IPS DF 6.9 (cell line): ENCODE measurements at regions not wholly inside any gene's neighbourhood (a gene's known extent, or its start where the extent isn't known, plus 50 kb on each side); places are given as distances from the start of the nearest gene placed in this dataset.

ENCODE experiments used
- DNase-seq: peaks from one replicate; pipeline ENCODE4 v3.0.0-alpha.2; 2013; ENCODE audit warnings: low read depth, low spot score
- H3K27ac ChIP-seq: one replicate; pipeline ENCODE4 v1.5.1; 2013; ENCODE audit warnings: low read length, control low read depth
- H3K27me3 ChIP-seq: 2 replicates; pipeline ENCODE4 v1.6.1; 2013; ENCODE audit warnings: mild to moderate bottlenecking, low read length; ENCODE audit not compliant: control insufficient read depth, insufficient read depth
- H3K36me3 ChIP-seq: 2 replicates; pipeline ENCODE4 v1.6.1; 2013; ENCODE audit warnings: low read length; ENCODE audit not compliant: control insufficient read depth, insufficient read depth
- H3K4me1 ChIP-seq: 2 replicates; pipeline ENCODE4 v1.6.1; 2013; ENCODE audit warnings: low read length; ENCODE audit not compliant: control insufficient read depth, insufficient read depth
- H3K4me3 ChIP-seq: 2 replicates; pipeline ENCODE4 v1.5.1; 2013; ENCODE audit warnings: mild to moderate bottlenecking, low read length
- H3K9me3 ChIP-seq: 2 replicates; pipeline ENCODE4 v1.6.1; 2013; ENCODE audit warnings: low read length, inconsistent platforms; ENCODE audit not compliant: control insufficient read depth, insufficient read depth
- WGBS: extraction: QIAGEN DNeasy Blood & Tissue Kit; methylation state at CpG from one replicate; pipeline ENCODE4 v1.1.7; 2013; ENCODE audit warnings: mixed read lengths, missing lambda C conversion rate; ENCODE audit not compliant: insufficient read length, insufficient coverage; 5-methylcytosine and 5-hydroxymethylcytosine counted together

DNA sequence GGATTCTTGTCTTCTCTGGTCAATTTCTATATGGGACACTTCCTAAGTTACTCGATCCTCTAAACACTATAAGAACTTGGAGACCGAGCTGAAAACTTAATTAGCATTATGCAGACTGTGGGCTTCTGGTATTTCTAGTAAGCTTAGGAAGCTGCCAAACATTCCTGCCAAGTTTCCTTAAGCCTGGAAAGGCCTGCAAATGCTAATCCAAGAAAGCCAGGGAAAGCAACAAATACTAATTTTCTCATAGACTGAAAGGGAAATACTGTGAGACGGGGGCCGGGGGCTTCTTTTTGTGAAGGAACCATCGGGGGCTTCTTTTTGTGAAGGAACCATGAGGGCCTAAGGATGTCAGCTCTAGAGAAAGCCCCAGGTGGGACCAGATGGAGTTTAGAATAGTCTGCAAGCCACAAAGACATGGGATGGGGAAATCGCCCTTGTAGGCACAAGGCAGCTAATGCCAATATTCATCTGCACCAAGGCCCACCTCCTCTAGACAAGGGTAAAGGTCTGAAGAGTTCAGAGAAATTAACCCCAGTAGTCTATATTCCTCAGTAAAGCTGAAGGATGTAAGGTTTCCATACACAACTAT, 332.4 kb upstream of the PRDM1 start:
- Histone ChIP-seq H3K36me3 (no peaks in the 10 kb centered on the region), H3K4me3 (no peak overlapping the region), H3K9me3 (no peaks in the 10 kb centered on the region), H3K27ac (no peak overlapping the region), H3K4me1 (peaks cover 2% of the 10 kb centered on the region; the same call in 1 of the 2 replicates), H3K27me3 (no peaks in the 10 kb centered on the region)
- no CpG with 5 or more reads among the region's 6 CpGs for WGBS
- no peak for DNase-seq

DNA sequence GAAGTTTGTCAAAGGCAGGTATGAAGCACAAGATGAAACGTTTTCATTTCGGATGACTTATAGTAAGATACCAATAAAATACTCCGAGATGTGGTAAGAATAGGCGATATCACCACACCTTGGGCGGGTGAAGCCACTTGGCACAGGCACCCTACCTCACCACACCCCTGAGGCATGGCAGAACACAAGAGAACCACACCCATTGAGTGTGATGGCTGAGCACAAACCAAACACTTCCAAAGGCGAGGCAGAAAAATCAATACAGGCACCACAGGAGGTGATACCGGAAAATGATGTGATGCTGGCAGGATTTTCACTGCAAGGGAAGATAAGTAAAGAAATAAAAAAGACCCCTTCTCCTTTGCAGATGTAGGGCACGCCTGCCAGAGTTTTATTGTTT, 332.9 kb upstream of the PRDM1 start:
- H3K9me3 ChIP-seq = no peaks in the 10 kb centered on the region
- no peak for DNase-seq
- peaks cover 2% of the 10 kb centered on the region; the same call in 1 of the 2 replicates for H3K4me1 ChIP-seq
- H3K4me3 ChIP-seq = no peak overlapping the region
- WGBS = no CpG with 5 or more reads among the region's 8 CpGs
- no peaks in the 10 kb centered on the region for H3K36me3 ChIP-seq
- no peak overlapping the region for H3K27ac ChIP-seq
- no peaks in the 10 kb centered on the region for H3K27me3 ChIP-seq

- H3K4me3 ChIP-seq = no peak overlapping the region
- DNase-seq = no peak
- no peaks in the 10 kb centered on the region for H3K27me3 ChIP-seq
- WGBS = no CpG with 5 or more reads among the region's 3 CpGs
- H3K27ac ChIP-seq = no peak overlapping the region
- H3K4me1 ChIP-seq = peaks cover 2% of the 10 kb centered on the region; the same call in 1 of the 2 replicates
- no peaks in the 10 kb centered on the region for H3K9me3 ChIP-seq
- H3K36me3 ChIP-seq = no peaks in the 10 kb centered on the region
Measured at GRCh38 chr6:105750089-105750488, 336.0 kb upstream of the PRDM1 start.

DNA sequence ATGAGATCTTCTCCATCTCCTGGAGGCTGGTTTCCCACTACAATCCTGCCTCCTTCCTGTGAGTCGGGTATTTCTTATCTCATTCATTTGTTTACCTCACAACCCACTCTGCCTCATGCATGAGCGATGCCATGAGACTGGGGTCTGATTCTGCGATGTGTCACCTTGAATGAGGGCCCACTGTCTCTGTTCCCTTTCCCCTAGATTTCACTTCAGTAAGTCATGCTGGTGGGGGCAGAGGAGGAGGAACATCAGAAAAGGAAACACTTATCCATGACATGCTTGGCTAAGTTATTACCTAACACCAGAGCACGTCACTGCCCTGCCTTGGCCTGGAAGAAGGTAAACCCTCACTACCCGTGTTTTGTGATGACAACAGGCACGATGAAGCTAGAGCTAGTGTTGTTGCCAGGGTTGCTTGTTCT, 337.4 kb upstream of the PRDM1 start:
- H3K27me3 ChIP-seq = no peaks in the 10 kb centered on the region
- H3K9me3 ChIP-seq = no peaks in the 10 kb centered on the region
- H3K27ac ChIP-seq = no peak overlapping the region
- no peaks in the 10 kb centered on the region for H3K36me3 ChIP-seq
- no CpG with 5 or more reads among the region's 6 CpGs for WGBS
- H3K4me1 ChIP-seq = peaks cover 2% of the 10 kb centered on the region; the same call in 1 of the 2 replicates
- H3K4me3 ChIP-seq = no peak overlapping the region
- DNase-seq = no peak

DNA sequence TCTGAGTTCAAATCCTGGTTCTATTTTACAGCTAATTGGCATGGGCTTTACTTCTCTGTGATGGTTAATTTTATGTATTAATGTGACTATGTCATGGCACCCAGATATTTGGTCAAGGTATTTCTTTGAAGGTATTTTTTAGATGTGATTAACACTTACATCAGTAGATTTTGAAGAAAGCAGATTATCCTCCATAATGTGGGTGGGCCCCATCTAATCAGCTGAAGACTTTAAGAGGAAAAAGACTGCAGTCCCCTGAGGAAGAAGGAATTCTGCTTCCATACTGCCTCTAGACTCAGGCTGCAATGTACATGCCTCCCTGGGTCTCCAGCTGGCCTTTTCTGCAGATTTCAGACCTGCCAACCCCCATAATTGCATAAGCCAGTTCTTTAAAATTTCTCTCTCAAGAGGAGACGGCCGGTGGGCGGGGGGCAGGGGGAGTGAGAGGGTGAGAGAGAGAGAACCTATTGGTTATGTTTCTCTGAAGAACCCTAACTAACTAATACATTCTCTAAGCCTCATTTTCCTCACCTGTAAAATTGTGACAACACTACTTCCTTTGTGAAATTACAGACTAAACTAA, 338.2 kb upstream of the PRDM1 start:
- Histone ChIP-seq H3K4me3 (no peak overlapping the region), H3K27me3 (no peaks in the 10 kb centered on the region), H3K27ac (no peak overlapping the region), H3K36me3 (no peaks in the 10 kb centered on the region), H3K4me1 (no peaks in the 10 kb centered on the region), H3K9me3 (no peaks in the 10 kb centered on the region)
- no peak for DNase-seq
- WGBS = no CpG with 5 or more reads among the region's 3 CpGs

- Histone ChIP-seq H3K36me3 (no peaks in the 10 kb centered on the region), H3K4me3 (no peak overlapping the region), H3K9me3 (no peaks in the 10 kb centered on the region), H3K4me1 (no peaks in the 10 kb centered on the region), H3K27ac (no peak overlapping the region), H3K27me3 (no peaks in the 10 kb centered on the region)
- no peak for DNase-seq
- no CpG with 5 or more reads among the region's 1 CpG for WGBS
Measured at GRCh38 chr6:105746509-105746908, 339.6 kb upstream of the PRDM1 start.

DNA sequence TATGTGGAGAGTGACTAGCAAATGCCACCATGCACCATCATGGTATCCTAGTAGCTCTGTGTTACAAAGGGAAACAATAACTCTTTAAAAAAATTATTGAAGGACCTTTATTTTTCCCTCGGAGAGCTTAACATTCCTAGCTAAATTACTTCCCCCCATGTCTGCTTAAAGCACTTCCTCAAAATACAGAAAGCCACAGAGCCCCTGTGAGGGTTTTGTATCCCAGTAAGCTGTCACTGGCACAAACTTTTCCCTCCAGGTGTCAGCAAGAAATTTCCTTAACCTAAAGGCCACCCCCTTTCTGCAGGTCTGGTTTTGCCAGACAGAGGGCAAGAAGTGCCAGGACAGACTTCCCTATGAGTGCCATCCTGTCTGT, 340.0 kb upstream of the PRDM1 start:
- no peak for DNase-seq
- WGBS = no CpG with 5 or more reads among the region's 1 CpG
- no peak overlapping the region for H3K27ac ChIP-seq
- H3K36me3 ChIP-seq = no peaks in the 10 kb centered on the region
- H3K27me3 ChIP-seq = no peaks in the 10 kb centered on the region
- no peaks in the 10 kb centered on the region for H3K9me3 ChIP-seq
- no peak overlapping the region for H3K4me3 ChIP-seq
- no peaks in the 10 kb centered on the region for H3K4me1 ChIP-seq

GRCh38 chr6:105745464-105746129, 340.5 kb upstream of the PRDM1 start:
- Histone ChIP-seq H3K4me1 (no peaks in the 10 kb centered on the region), H3K27ac (no peak overlapping the region)
- no CpG with 5 or more reads among the region's 2 CpGs for WGBS

DNA sequence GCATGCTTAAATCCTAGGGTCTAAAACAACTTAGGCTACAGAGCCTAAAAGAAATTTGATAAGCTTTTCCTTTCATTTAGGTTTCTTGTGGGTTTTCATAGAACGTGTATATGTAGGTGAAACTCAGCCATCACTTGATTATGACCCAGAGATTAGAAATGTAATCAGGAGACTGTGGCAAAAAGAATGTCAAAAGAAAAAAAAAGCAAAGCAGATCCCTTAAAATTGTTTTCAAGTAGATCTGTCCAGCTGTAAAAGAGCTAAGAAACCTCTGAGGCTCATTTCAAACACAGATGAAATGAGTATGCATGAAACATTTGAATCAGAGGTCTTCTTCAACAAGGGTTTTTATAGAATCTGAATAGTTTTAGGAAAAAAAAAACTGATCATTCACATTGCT, 341.3 kb upstream of the PRDM1 start:
- Histone ChIP-seq H3K36me3 (no peaks in the 10 kb centered on the region), H3K9me3 (no peaks in the 10 kb centered on the region), H3K4me1 (no peaks in the 10 kb centered on the region), H3K27ac (no peak overlapping the region), H3K4me3 (no peak overlapping the region), H3K27me3 (no peaks in the 10 kb centered on the region)
- DNase-seq = no peak
- WGBS = no CpG with 5 or more reads among the region's 1 CpG

More at GRCh38 chr6:105745464-105746129, 340.5 kb upstream of the PRDM1 start:
- H3K4me3 ChIP-seq = no peak overlapping the region
- H3K9me3 ChIP-seq = no peaks in the 10 kb centered on the region
- no peaks in the 10 kb centered on the region for H3K27me3 ChIP-seq
- DNase-seq = no peak
- H3K36me3 ChIP-seq = no peaks in the 10 kb centered on the region

- Histone ChIP-seq H3K27me3 (no peaks in the 10 kb centered on the region), H3K4me1 (no peaks in the 10 kb centered on the region), H3K4me3 (no peak overlapping the region), H3K36me3 (no peaks in the 10 kb centered on the region), H3K9me3 (no peaks in the 10 kb centered on the region), H3K27ac (no peak overlapping the region)
- DNase-seq = no peak
- no CpG with 5 or more reads among the region's 7 CpGs for WGBS
Measured at GRCh38 chr6:105740946-105741645, 338.2 kb upstream of the PREP start.
